H9 (cell line): ENCODE measurements at regions not wholly inside any gene's neighbourhood (a gene's known extent, or its start where the extent isn't known, plus 50 kb on each side); places are given as distances from the start of the nearest gene placed in this dataset.

Experiments
- DNase-seq: peaks from one replicate; pipeline ENCODE4 v3.0.0-alpha.2; 2017
- H2AFZ ChIP-seq: one replicate; pipeline ENCODE4 v1.6.1; 2013; ENCODE audit warnings: mild to moderate bottlenecking, low read length, control low read depth, moderate library complexity
- H2AK5ac ChIP-seq: 2 replicates; pipeline ENCODE4 v1.6.1; 2013; ENCODE audit warnings: low read length, control low read depth, mixed read lengths; ENCODE audit not compliant: insufficient read length
- H2BK120ac ChIP-seq: one replicate; pipeline ENCODE4 v1.6.1; 2013; ENCODE audit warnings: low read depth, mild to moderate bottlenecking, low read length, control low read depth, inconsistent platforms; ENCODE audit not compliant: poor library complexity, severe bottlenecking
- H2BK12ac ChIP-seq: 2 replicates; pipeline ENCODE4 v1.6.1; 2013; ENCODE audit warnings: low read length, control low read depth, mixed read lengths, low read depth; ENCODE audit not compliant: insufficient read length
- H2BK15ac ChIP-seq: 2 replicates; pipeline ENCODE4 v1.6.1; 2013; ENCODE audit warnings: low read depth, low read length, control low read depth
- H2BK20ac ChIP-seq: one replicate; pipeline ENCODE4 v1.6.1; 2013; ENCODE audit warnings: low read depth, mild to moderate bottlenecking, low read length, control low read depth, inconsistent platforms; ENCODE audit not compliant: poor library complexity, severe bottlenecking
- H2BK5ac ChIP-seq: 2 replicates; pipeline ENCODE4 v1.6.1; 2013; ENCODE audit warnings: low read length, control low read depth, mixed read lengths; ENCODE audit not compliant: insufficient read length
- H3K14ac ChIP-seq: 2 replicates; pipeline ENCODE4 v1.6.1; 2013; ENCODE audit warnings: low read length, control low read depth; ENCODE audit not compliant: insufficient read depth
- H3K18ac ChIP-seq: 2 replicates; pipeline ENCODE4 v1.6.1; 2013; ENCODE audit warnings: low read depth, mild to moderate bottlenecking, mixed read lengths, low read length, control low read depth; ENCODE audit not compliant: insufficient read length
- H3K23ac ChIP-seq: 2 replicates; pipeline ENCODE4 v1.6.1; 2013; ENCODE audit warnings: low read length, control low read depth, mixed read lengths, low read depth; ENCODE audit not compliant: insufficient read length
- H3K23me2 ChIP-seq: 2 replicates; pipeline ENCODE4 v1.6.1; 2013; ENCODE audit warnings: low read depth, mild to moderate bottlenecking, mixed read lengths, low read length, control low read depth; ENCODE audit not compliant: insufficient read length, poor library complexity, severe bottlenecking
- H3K27ac ChIP-seq: 2 replicates; pipeline ENCODE4 v1.5.1; 2013; ENCODE audit warnings: low read length, control low read depth, mixed read lengths, low read depth; ENCODE audit not compliant: insufficient read length
- H3K27me3 ChIP-seq: 2 replicates; pipeline ENCODE4 v1.6.1; 2013; ENCODE audit warnings: low read length, control low read depth, inconsistent platforms; ENCODE audit not compliant: insufficient read depth
- H3K4ac ChIP-seq: 2 replicates; pipeline ENCODE4 v1.6.1; 2013; ENCODE audit warnings: low read depth, mild to moderate bottlenecking, control low read depth, inconsistent platforms, low read length, moderate library complexity
- H3K4me1 ChIP-seq: 2 replicates; pipeline ENCODE4 v1.6.1; 2013; ENCODE audit warnings: low read length, control low read depth, inconsistent platforms; ENCODE audit not compliant: insufficient read depth
- H3K4me2 ChIP-seq: 2 replicates; pipeline ENCODE4 v1.6.1; 2013; ENCODE audit warnings: low read length, control low read depth, mixed read lengths; ENCODE audit not compliant: insufficient read length, insufficient read depth
- H3K56ac ChIP-seq: 2 replicates; pipeline ENCODE4 v1.6.1; 2013; ENCODE audit warnings: low read depth, mild to moderate bottlenecking, mixed read lengths, low read length, control low read depth; ENCODE audit not compliant: insufficient read length
- H3K79me1 ChIP-seq: 2 replicates; pipeline ENCODE4 v1.6.1; 2013; ENCODE audit warnings: low read depth, mild to moderate bottlenecking, moderate library complexity, low read length, control low read depth, inconsistent platforms; ENCODE audit not compliant: insufficient read depth, poor library complexity, severe bottlenecking
- H3K79me2 ChIP-seq: 2 replicates; pipeline ENCODE4 v1.6.1; 2013; ENCODE audit warnings: low read length, control low read depth, inconsistent platforms; ENCODE audit not compliant: insufficient read depth
- H3K9ac ChIP-seq: 2 replicates; pipeline ENCODE4 v1.6.1; 2013; ENCODE audit warnings: low read length, control low read depth, mixed read lengths; ENCODE audit not compliant: insufficient read length; ENCODE audit errors: extremely low read depth
- H3K9me3 ChIP-seq: one replicate; pipeline ENCODE4 v1.6.1; 2013; ENCODE audit warnings: low read depth, low read length, inconsistent platforms; ENCODE audit not compliant: control insufficient read depth
- H3T11ph ChIP-seq: one replicate; pipeline ENCODE4 v1.6.1; 2013; ENCODE audit warnings: mild to moderate bottlenecking, low read length, control low read depth, inconsistent platforms
- H4K20me1 ChIP-seq: one replicate; pipeline ENCODE4 v1.6.1; 2013; ENCODE audit not compliant: control insufficient read depth, insufficient read length, insufficient read depth
- H4K5ac ChIP-seq: 2 replicates; pipeline ENCODE4 v1.6.1; 2013; ENCODE audit warnings: low read depth, mild to moderate bottlenecking, mixed read lengths, low read length, control low read depth; ENCODE audit not compliant: insufficient read length
- H4K8ac ChIP-seq: replicated peaks from 2 replicates; pipeline ENCODE4 v1.6.1; 2013; ENCODE audit warnings: low read length, control low read depth, mixed read lengths, low read depth; ENCODE audit not compliant: insufficient read length
- H4K91ac ChIP-seq: 2 replicates; pipeline ENCODE4 v1.6.1; 2013; ENCODE audit warnings: low read depth, mild to moderate bottlenecking, moderate library complexity, mixed read lengths, low read length, control low read depth; ENCODE audit not compliant: insufficient read length
- H3K27ac Mint-ChIP-seq, 3 experiments: 2 replicates in 2 of 3; 3 replicates in 1 of 3; pipeline ENCODE4 v1.8.0; 2020 to 2021; ENCODE audit warnings: mixed read lengths in 3 of 3, mild to moderate bottlenecking in 1 of 3, moderate library complexity in 1 of 3
- H3K27me3 Mint-ChIP-seq: 2 replicates; pipeline ENCODE4 v1.8.0; 2021; ENCODE audit warnings: low read depth, mild to moderate bottlenecking, moderate library complexity, mixed read lengths
- H3K36me3 Mint-ChIP-seq, 3 experiments: 2 replicates in 2 of 3; 3 replicates in 1 of 3; pipeline ENCODE4 v1.8.0; 2020 to 2021; ENCODE audit warnings: low read depth in 3 of 3, mixed read lengths in 3 of 3; ENCODE audit not compliant: insufficient read depth in 1 of 3
- H3K4me1 Mint-ChIP-seq, 2 experiments: 2 replicates each; pipeline ENCODE4 v1.8.0; 2020; ENCODE audit warnings: mixed read lengths in 2 of 2
- H3K4me3 Mint-ChIP-seq, 2 experiments: 2 replicates in 1 of 2; 3 replicates in 1 of 2; pipeline ENCODE4 v1.8.0; 2020 to 2021; ENCODE audit warnings: mild to moderate bottlenecking in 2 of 2, mixed read lengths in 2 of 2, moderate library complexity in 1 of 2
- H3K9me3 Mint-ChIP-seq, 2 experiments: 2 replicates in 1 of 2; 3 replicates in 1 of 2; pipeline ENCODE4 v1.8.0; 2020; ENCODE audit warnings: mild to moderate bottlenecking in 2 of 2, mixed read lengths in 2 of 2, moderate library complexity in 1 of 2
- WGBS: extraction: QIAGEN DNeasy Blood & Tissue Kit; methylation state at CpG from one replicate; pipeline ENCODE4 v1.1.7; 2013; ENCODE audit warnings: missing lambda C conversion rate, low lambda C conversion rate, mixed read lengths; ENCODE audit not compliant: insufficient read length; ENCODE audit errors: extremely low coverage; 5-methylcytosine and 5-hydroxymethylcytosine counted together
- TF ChIP-seq, protein P1 (sequence below): fragments of 200-600 bp; sonication (generic); conservative IDR thresholded peaks from 3 replicates; pipeline ENCODE4 v1.8.0; 2021; ENCODE audit warnings: antibody characterized with exemption, mild to moderate bottlenecking

- no peak overlapping the region for H3K9ac ChIP-seq
- no peak overlapping the region for H3K27ac Mint-ChIP-seq
- no peak overlapping the region for H4K5ac ChIP-seq
- no peaks in the 10 kb centered on the region for H3K79me2 ChIP-seq
- H3K23me2 ChIP-seq: no peaks in the 10 kb centered on the region
- no peak overlapping the region for H3K56ac ChIP-seq
- no peak overlapping the region for H3K23ac ChIP-seq
- no peaks in the 10 kb centered on the region for H3K4me1 ChIP-seq
- H2AK5ac ChIP-seq: no peak overlapping the region
- DNase-seq: no peak
- no peak overlapping the region for H2BK5ac ChIP-seq
- WGBS: no CpG with 5 or more reads among the region's 4 CpGs
- no peak overlapping the region for H3K18ac ChIP-seq
- H3K36me3 Mint-ChIP-seq: no peaks in the 10 kb centered on the region
- no peaks in the 10 kb centered on the region for H4K20me1 ChIP-seq
- no peak overlapping the region for H3T11ph ChIP-seq
- H4K8ac ChIP-seq: no peak overlapping the region
- H2BK12ac ChIP-seq: no peak overlapping the region
- no peak overlapping the region for H3K4me2 ChIP-seq
- no peaks in the 10 kb centered on the region for H3K27me3 ChIP-seq
- H2AFZ ChIP-seq: no peak overlapping the region
- H3K79me1 ChIP-seq: no peaks in the 10 kb centered on the region
- no peak overlapping the region for H4K91ac ChIP-seq
- H3K27ac ChIP-seq: no peak overlapping the region
- no peak overlapping the region for H2BK20ac ChIP-seq
- H3K4me3 Mint-ChIP-seq: no peak overlapping the region
- H2BK15ac ChIP-seq: no peak overlapping the region
- H3K4ac ChIP-seq: no peak overlapping the region
- H2BK120ac ChIP-seq: no peak overlapping the region
- H3K4me1 Mint-ChIP-seq: peaks cover 4 to 9% of the 10 kb centered on the region in 2 experiments; a peak in 2 of 4 replicates
- H3K14ac ChIP-seq: no peak overlapping the region
- TF ChIP-seq, protein P1, sequence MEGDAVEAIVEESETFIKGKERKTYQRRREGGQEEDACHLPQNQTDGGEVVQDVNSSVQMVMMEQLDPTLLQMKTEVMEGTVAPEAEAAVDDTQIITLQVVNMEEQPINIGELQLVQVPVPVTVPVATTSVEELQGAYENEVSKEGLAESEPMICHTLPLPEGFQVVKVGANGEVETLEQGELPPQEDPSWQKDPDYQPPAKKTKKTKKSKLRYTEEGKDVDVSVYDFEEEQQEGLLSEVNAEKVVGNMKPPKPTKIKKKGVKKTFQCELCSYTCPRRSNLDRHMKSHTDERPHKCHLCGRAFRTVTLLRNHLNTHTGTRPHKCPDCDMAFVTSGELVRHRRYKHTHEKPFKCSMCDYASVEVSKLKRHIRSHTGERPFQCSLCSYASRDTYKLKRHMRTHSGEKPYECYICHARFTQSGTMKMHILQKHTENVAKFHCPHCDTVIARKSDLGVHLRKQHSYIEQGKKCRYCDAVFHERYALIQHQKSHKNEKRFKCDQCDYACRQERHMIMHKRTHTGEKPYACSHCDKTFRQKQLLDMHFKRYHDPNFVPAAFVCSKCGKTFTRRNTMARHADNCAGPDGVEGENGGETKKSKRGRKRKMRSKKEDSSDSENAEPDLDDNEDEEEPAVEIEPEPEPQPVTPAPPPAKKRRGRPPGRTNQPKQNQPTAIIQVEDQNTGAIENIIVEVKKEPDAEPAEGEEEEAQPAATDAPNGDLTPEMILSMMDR: peak; percentile 60
- no peaks in the 10 kb centered on the region for H3K9me3 ChIP-seq
- no peaks in the 10 kb centered on the region for H3K27me3 Mint-ChIP-seq
- H3K9me3 Mint-ChIP-seq: peaks cover 4 to 25% of the 10 kb centered on the region in 2 experiments; a peak in 4 of 5 replicates
These were observed 103.8 kb downstream of the DDX53 start for GRCh38 chrX:23103546-23103945.
